T47D (cell line): ENCODE measurements at regions not wholly inside any gene's neighbourhood (a gene's known extent, or its start where the extent isn't known, plus 50 kb on each side); places are given as distances from the start of the nearest gene placed in this dataset.
"Not testable (repeated sequence)": the region's sequence is repeated elsewhere in the genome, so short reads cannot be mapped to it uniquely, and the experiment has no call there.

Experiments used
- DNase-seq, 2 experiments: peaks; one replicate each; pipeline versions ENCODE4 v3.0.0 to v3.0.0-alpha.2; 2011 to 2012; ENCODE audit warnings: low read depth in 1 of 2, low spot score in 1 of 2
- JUND ChIP-seq: IDR thresholded peaks from 2 replicates; pipeline ENCODE4 v1.6.1; 2012; ENCODE audit warnings: low read depth
- in situ Hi-C: cut with HindIII; loops from 2 replicates; pipeline ENCODE4 v1.10.0; 2016; ENCODE audit warnings: low sequenced_read_pairs, low pct_unique_long_range_greater_than_20kb

GRCh38 chr13:89214185-89214584 is 1543.0 kb downstream of the SLITRK5 start:
- TF ChIP-seq JUND, result no peak
- in situ Hi-C loops, result no loop called here
- no peak for DNase-seq

- in situ Hi-C loops, DNase-seq: not testable (repeated sequence)
Measured at GRCh38 chr13:89215319-89215718, 1544.1 kb downstream of the SLITRK5 start.

GRCh38 chr13:89217813-89218212 is 1546.6 kb downstream of the SLITRK5 start:
- TF ChIP-seq JUND, result no peak
- no peak for DNase-seq
- in situ Hi-C loops, result no loop called here

- in situ Hi-C loops, result no loop called here
- no peak for TF ChIP-seq JUND
- DNase-seq, result no peak
Measured at GRCh38 chr13:89221557-89222158, 1550.5 kb downstream of the SLITRK5 start.

GRCh38 chr13:89227356-89227755 is 1556.2 kb downstream of the SLITRK5 start:
- no peak for TF ChIP-seq JUND
- no peak for DNase-seq
- in situ Hi-C loops, result no loop called here

- no peak for DNase-seq
- TF ChIP-seq JUND, result no peak
- in situ Hi-C loops, result no loop called here
Measured at GRCh38 chr13:89238496-89238895, 1567.3 kb downstream of the SLITRK5 start.

- no peak for TF ChIP-seq JUND
- in situ Hi-C loops, result no loop called here
- DNase-seq, result no peak
Measured at GRCh38 chr13:89239361-89240127, 1568.4 kb downstream of the SLITRK5 start.

- no peak for TF ChIP-seq JUND
- in situ Hi-C loops, result no loop called here
Measured at GRCh38 chr13:89255844-89256406, 1584.8 kb downstream of the SLITRK5 start.

GRCh38 chr13:89267734-89268133 is 1596.6 kb downstream of the SLITRK5 start:
- in situ Hi-C loops, result no loop called here

More at GRCh38 chr13:89255844-89256406, 1584.8 kb downstream of the SLITRK5 start:
- DNase-seq, result no peak

GRCh38 chr13:89269737-89270136 is 1598.6 kb downstream of the SLITRK5 start:
- DNase-seq, result no peak
- TF ChIP-seq JUND, result no peak
- in situ Hi-C loops, result no loop called here

More at GRCh38 chr13:89267734-89268133, 1596.6 kb downstream of the SLITRK5 start:
- DNase-seq, result no peak
- TF ChIP-seq JUND, result no peak

GRCh38 chr13:89270736-89271135 is 1599.6 kb downstream of the SLITRK5 start:
- in situ Hi-C loops, result no loop called here
- no peak for TF ChIP-seq JUND
- no peak for DNase-seq

GRCh38 chr13:89279374-89279773 is 1608.2 kb downstream of the SLITRK5 start:
- TF ChIP-seq JUND, result no peak
- DNase-seq, result no peak

GRCh38 chr13:89281331-89281730 is 1610.2 kb downstream of the SLITRK5 start:
- in situ Hi-C loops, result no loop called here
- DNase-seq, result no peak
- TF ChIP-seq JUND, result no peak

More at GRCh38 chr13:89279374-89279773, 1608.2 kb downstream of the SLITRK5 start:
- in situ Hi-C loops, result no loop called here
